NCI-H446 (cell line): ENCODE measurements at regions not wholly inside any gene's neighbourhood (a gene's known extent, or its start where the extent isn't known, plus 50 kb on each side); places are given as distances from the start of the nearest gene placed in this dataset.

ENCODE experiments used
- DNase-seq, 2 experiments: peaks; one replicate each; lab custom pipeline; 2025; lab: John Stamatoyannopoulos, UW

DNA sequence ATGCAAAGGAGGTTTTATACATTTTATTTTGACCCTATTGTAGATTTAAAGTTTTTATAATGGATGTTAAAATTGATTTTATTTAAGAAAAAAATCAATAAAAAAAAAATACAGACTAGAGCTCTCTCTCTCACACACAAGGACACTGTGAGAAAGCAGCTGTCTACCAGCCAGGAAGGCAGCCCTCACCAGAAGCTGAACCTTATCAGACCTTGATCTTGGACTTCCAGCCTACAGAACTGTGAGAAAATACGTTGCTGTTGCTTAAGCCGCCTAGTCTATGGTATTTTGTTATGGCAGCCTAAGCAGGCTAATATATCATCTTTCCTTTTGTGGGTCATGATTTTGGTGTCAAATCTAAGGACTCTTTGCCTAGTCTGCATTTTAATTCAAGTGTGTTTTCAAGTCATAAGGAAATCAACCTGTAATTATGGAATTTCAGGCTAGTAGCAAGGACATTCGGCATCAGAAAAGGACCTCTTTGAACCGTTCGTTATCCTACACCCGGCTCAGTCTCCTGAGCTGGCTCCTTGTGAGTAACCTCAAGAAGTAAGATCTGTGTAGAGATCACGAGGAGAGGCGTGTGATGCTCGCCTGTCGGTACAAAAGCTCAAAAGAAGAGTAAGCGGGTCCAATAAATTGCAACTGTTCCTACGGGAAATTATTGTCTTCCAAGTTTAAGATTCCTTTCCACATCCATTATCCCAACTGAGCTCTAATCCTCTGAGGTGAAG is 98.2 kb downstream of the PDCL3 start:
- no peak for DNase-seq

DNA sequence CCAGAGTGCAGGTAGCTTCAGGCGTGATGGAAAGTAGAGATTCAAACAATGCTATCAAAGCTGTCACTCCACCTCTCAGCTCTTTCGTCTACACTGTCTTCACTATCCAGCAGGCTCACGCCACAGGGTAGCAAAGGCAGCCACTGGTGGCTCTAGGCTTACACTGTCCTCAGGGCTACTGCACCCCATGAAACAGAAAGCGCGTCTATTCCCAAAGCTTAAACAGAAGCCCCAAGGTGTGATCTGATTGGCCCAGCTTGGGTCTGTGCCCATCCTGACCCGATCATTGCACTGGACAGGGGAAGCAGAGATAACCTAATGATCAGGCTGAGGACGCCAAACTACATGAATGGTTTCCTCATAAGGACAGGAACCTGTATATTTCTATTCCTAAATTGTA is 100.1 kb downstream of the PDCL3 start:
- no peak for DNase-seq

- DNase-seq = no peak
Observed at GRCh38 chr2:100664021-100664755, 101.4 kb downstream of the PDCL3 start.

GRCh38 chr2:100664756-100665101 is 101.9 kb downstream of the PDCL3 start:
- DNase-seq = no peak

DNA sequence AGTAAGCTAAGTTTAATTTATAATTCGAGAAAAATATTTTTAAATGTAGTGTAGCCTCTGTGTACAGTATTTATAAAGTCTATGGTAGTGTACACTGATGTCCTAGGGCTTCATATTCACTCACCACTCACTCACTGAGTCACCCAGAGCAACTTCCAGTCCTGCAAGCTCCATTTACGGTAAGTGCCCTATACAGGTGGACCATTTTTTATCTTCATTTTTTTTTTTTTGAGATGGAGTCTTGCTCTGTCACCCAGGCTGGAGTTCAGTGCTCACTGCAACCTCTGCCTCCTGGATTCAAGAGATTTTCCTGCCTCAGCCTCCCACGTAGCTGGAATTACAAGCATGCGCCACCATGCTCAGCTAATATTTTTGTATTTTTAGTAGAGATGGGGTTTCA is 104.2 kb downstream of the PDCL3 start:
- no peak for DNase-seq

GRCh38 chr2:100667801-100668200 is 105.0 kb downstream of the PDCL3 start:
- DNase-seq = no peak

GRCh38 chr2:100670232-100670631 is 107.4 kb downstream of the PDCL3 start:
- DNase-seq = no peak

DNA sequence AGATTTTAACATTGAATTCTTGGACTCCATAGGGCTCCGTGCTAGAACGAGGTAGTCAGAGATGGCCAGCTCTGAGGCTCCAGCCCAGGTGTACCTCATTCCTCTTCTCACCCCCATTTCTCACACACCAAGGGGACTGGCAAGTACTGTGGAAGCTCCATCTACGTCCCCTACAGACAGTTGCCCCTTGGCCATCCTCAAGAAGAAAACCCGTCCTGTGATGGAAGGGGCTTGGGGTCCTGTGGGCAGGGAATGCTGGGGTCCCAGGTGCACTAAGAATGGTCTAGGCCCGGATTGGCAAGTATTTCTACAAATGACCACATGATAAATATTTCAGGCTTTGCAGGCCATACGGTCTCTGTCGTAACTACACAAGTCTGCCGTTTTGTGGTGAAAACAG is 110.3 kb downstream of the PDCL3 start:
- no peak for DNase-seq

GRCh38 chr2:100673691-100674485 is 111.1 kb downstream of the PDCL3 start:
- DNase-seq = no peak

DNA sequence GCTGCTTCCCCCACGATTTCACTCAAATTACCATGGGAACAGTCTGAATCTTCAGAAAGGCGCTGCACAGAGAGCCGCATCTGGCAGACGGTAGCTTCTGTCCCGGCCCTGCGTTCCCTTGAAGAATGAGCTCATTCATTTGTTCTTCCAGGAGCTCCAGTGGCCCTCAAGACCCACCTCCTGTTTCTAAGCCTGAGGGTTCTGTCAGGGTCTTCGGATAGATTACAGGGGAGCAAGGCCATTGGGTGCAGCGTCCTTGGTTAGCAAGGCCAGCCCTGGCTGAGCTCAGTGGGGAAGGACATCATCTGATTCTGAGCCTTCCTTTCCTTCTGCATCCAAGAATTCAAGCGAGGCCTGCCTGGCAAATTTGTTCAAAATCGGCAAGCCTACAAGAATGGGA is 111.9 kb downstream of the PDCL3 start:
- no peak for DNase-seq

GRCh38 chr2:100675373-100675772 is 112.6 kb downstream of the PDCL3 start:
- DNase-seq = no peak

DNA sequence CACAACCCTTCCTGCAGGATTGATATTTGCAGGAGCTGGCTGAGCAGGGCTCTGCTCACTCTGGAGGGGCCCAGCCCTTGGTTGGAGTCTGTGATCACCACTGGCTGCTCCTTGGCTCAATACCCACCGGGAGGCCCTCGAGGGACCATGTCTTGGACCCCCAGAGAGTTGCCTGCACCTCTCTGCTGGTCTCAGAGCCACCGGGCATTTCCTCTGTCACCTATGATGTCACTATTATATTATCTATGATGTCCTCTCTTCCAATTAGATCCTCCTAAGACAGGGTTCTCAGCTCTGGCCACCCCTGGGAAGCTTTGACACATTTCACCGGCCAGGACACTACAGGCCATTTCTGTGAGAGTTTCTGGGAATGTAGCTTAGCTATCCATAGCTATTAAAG is 113.1 kb downstream of the PDCL3 start:
- DNase-seq = no peak

- no peak for DNase-seq
Observed at GRCh38 chr2:100676346-100676745, 113.6 kb downstream of the PDCL3 start.

GRCh38 chr2:100677611-100678185 is 114.9 kb downstream of the PDCL3 start:
- no peak for DNase-seq

DNA sequence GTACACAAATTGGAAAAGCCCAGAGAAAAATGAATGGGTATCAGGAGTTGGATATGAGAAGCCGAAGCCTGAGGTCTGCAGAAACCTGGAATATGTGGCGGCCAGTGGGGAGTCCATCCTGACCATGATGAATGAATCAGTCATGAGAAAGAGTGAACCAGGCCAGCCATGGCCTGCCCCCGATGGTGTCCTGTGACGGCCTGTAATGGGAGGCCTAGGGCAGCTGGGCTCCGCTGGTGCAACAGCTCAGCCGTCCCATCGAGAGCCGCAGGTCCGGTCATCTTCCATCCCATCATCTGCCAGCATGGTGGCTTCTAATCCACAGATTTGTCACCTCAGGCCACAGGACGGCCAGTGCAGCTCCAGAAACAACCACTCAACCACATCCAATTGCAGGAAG is 116.4 kb downstream of the PDCL3 start:
- DNase-seq = no peak

DNA sequence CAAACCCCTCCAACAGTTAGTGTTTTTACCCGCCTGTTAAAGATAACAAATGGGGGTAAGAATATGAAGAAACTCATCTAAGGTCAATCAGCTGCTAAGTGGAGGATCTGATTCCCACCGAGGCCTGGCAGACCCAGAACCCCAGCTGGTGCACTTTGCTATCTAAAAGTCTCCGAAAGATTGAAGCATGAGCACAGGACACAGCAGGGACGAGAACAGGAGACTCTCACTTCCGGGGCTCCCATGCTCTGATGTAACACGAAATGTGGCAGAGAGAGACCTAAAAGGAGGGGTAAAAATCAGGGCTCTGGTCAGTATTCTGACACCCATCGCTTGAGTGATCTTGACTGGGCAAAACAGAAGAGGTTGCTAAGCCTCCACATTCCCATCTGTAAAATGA is 119.7 kb downstream of the PDCL3 start:
- DNase-seq = no peak

DNA sequence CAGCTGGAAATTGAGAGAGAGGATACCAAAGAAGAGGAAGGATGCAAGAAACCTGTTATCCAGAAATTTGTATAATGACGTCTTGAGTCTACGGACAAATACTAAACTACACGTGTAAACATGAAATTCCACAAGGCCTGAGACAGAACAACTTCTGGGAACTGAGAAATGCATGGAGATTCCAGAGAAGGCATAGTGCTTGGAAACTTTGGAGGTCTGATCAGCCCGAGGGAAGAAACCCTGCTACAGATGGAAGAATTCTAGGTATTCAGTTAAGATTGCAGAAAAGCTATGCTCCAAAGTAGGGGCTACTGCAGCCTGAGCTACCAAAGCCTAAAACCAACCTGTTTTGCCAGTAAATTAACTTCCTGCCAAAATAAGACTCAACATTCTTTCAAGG is 120.4 kb downstream of the PDCL3 start:
- DNase-seq = no peak

DNA sequence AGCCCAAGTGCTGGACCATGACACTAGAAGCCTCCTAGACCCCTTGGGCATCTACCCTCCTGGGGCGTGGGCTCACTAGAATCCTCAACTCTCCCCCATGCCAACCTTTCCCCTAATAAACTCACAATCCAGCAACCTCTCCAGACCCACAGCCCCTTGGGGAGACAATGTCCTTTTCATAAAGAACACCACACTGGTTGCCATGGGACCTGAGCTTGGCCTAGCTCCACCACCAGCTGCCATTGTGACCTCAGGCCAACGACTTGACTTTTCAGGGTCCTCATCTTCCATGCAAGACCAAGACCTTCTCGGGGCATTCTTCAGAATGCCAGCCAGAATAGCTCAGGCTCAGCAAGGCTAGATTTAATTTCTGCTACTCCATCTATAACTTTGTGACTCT is 128.1 kb upstream of the NPAS2 start:
- no peak for DNase-seq

DNA sequence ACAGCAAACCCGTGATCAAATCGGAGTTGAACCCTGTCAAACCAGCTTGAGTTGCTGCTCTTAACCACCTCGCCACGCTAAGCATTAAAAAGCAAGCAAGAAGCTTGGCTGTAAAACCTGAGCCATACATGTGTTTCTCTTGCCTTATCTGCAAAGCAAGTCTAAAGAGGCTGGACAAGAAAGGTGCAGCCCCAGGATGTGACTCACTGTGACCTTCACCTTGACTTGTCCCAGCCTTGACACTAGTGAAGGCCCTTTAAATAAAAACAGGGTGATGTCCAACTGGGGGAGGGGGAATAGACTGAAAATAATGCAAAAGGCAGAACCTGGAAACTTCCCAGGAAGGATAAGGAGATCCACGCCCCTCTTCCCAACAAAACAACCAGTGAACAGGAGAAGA is 127.6 kb upstream of the NPAS2 start:
- DNase-seq = no peak

DNA sequence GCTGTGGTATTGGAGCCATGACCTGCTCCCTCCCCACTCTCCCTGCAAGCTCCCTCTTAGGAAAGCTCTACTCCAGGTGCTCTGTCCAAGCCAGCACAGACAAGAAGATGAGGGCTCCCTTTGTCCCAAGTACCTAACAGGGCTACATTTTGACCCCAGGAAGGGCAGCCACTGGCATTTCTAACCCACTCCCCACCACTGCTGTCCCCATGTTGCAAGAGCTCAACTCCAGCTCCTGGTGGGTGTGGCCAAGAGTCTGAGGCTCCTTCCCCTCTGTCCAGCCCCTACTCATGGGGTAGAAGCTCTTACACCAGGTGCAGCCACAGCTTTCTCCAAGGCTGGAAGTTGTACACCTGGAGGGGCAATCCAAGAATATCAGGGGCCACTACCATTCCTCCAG is 127.0 kb upstream of the NPAS2 start:
- no peak for DNase-seq

DNA sequence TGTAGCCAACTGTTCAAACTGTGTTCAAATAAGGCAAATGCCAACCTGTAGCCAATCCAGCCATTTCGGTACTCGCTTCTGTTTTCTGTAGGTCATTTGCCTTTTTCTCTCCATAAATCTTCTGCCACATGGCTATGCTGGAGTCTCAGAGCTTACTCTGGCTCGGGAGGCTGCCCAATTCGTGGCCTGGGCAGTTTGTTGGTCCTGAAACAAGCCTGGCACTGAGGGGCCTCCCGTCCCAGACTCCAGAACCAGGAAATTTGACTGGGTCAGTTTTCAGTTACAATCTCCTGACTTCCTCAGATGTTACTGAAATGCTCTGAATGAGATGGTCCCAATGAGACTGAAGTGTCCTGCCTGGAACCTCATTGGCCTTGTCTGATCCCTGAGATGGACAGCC is 120.8 kb upstream of the NPAS2 start:
- no peak for DNase-seq

- no peak for DNase-seq
Observed at GRCh38 chr2:100702438-100703109, 117.4 kb upstream of the NPAS2 start.
